ENCODE measurements at regions not wholly inside any gene's neighbourhood (a gene's known extent, or its start where the extent isn't known, plus 50 kb on each side); places are given as distances from the start of the nearest gene placed in this dataset.

DNA sequence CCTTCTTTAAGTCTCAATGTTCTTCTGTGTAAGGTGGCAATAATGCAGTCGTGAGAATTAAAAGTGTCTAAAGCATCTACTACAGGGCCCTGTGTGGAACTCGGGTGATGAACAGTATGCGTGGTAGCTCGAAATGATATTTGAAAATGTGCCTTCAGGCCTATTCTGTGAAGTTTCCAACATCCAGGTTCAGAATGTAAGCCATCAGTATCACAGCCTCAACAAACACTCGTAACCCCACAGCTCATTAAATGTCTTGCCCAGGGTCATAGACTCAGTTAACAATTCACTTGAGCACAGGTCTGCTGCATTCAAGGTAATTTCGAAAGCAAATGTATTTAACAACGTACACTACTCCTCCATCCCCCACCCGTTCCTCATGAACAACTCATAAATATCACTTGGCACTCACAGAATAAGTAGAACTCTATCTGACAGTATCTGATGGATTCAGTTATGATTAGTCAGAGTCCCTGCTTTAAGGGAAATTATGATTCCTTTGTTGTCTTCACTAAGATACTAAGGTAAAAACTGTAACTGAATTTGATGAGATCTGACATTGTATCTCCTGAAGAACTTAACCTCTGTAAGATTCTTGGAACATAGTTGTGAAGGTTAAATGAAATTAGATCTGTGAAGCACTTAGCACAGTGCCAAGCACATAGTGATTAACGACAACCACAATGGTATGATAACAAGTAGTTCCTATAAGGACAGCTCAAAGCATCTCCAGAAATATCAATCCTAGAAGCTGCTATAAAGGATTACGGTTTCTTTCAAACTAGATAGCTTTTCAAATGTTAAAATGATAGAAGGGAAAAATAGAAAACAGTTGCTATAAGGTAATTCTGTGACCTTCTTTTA lies 642.3 kb downstream of the TBL1XR1 start:
- DNase-seq, result no peak

DNA sequence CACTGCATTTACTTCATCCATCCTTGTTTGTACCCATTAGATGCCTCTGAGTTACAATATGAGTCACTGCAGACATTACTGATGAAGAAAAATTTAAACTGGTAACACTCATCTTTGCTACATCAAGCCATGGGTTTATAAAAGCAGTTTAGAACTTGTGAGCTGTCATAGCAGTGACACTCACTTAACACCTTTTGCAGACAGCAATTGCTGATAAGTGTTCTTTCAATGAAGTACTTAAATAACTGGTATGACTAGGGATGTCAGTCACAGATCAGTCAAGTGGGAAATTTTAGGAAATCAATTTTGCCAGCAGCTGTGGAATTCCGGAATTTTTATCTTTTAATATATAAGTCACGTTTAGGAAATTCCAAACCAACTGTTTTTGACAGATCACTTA lies 643.0 kb downstream of the TBL1XR1 start:
- DNase-seq, result no peak

DNA sequence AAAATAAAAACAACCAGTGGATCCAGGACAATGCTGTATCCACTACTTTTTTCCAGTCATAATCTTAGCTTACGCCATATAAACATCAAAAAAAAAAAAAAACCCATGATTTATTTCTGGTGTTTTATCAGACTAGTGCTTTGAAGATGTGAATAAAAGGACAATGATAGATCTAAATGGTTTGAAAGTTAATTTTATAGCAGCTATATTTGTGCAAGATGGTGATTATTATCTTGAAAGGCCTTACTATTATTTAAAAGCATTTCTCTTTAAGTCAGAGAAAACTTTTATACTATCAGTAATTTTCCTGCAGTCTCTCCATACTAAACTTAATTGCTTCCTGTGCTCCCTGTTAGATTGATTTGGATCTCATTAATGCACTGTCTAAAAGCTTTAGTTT lies 670.3 kb downstream of the TBL1XR1 start:
- no peak for DNase-seq

DNA sequence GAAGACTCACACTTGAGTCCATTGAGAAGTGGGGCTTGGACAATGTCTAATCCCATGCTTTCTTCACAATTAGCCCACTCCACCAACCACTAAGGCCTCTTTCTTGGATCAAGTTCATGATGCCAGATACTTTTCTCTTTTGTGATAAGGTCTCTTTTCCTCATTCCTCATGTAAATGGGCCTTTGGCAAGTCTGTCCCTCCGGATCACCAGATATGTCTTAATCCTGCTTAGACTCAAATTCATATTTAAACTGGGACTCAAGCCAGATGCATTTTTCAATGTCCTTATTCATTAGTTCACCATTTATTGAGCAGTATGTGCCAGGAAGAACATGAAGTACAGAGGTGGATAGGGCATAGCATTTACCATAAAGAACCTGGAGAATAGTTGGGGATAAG lies 671.1 kb downstream of the TBL1XR1 start:
- DNase-seq, result no peak

DNA sequence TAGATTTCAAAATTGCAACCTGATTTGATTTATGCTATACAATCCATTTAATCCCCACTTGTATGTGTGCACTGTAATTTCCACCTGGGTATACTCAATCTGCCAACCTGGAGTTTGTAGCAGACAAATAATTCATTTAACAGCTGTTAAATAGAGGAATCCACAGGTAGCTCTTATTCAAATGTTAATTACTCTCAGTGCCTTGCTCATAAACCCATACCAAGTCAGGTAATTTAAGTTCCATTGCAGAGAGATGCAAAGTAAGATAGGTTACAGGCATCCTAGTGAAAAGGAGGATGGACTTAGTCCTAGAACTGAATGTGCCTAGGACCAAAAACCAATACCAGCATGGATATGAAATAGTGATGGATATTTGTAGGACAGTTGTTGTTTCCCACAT lies 674.2 kb downstream of the TBL1XR1 start:
- DNase-seq, result no peak

DNA sequence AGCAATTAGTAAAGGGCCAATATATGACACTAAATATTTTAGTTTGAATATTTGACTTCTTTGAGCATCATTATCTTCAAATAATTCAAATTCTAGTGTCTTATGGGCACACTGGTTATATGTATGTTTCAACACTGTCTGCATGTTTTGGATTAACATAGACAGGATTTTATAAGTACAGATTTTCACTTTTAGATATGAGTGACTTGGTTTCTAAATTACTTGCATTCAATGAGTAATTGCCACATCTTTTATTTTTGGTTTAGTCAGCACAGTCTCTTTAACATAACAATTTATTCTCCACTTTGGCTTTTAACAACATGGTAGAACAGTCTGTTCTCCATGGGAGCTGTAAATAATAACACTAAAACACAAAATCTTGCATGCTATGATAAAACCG lies 674.8 kb downstream of the TBL1XR1 start:
- DNase-seq, result no peak

DNA sequence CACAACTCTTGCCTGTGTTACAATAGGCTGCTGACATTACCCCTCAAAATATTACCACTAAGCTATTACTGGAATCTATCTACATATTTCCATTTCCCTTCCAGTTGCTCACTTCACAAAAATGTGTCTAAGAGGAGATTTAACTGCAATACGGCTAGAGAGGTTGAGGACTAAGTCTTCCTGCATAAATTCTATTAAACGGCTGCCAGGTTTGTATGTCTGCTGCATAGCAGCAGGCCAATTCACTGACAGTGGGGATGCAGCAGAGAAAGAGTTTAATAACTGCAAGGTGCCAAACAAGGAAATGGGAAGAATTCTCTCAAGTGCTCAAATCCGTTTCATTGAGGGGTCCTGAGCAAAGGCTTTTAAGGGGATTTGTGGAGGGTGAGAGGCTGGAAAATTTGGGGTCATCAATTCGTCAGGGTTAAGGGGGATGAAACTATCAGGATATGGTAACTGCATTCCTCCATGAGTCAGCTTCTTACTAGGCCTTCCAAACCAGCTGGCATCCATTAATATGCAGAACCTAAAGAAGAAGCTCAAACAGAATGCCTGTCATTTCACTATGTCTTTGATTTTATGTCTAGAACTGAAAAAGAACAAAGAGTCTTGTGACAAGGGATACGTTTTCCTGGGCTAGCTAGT lies 675.6 kb downstream of the TBL1XR1 start:
- DNase-seq, result no peak

DNA sequence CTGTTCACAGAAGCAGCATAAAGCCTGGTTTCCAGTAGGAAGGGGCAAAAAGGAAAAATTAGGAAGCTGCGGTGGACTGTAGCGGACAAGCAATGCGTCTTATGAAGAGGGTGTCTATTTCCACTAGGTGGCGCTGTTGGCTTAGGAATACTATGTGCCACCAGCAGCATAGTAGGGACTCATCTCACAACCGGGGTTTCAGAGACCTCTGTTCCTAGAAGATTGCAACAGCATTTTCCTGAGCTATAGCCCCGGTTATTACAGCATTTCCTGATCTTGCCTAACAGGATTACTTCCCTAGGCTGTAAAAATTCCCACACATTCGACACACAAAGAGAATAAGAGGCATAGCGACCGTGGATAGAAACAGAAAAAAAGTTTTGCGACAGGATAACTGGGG lies 683.0 kb downstream of the TBL1XR1 start:
- DNase-seq, result no peak

DNA sequence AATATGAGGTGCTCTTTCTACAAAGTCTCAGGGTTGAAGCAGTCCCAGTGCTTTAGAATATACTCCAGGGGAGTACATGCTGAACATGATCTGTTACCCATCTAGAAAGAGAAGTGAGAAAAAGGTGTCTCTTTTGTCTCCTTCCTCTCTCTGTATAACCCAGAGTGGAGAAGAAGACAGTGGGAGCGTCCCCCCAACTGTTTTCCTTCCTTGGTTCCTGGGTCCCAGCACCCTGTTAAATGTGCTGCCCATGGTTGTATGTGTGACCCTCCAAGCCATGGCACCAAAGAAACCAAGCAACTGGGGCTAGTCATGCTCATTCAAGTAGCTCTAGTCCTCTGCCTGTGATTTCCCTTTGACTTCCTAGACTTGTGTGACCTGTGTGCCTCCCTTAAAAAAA lies 683.7 kb downstream of the TBL1XR1 start:
- DNase-seq, result peak; percentile 8

DNA sequence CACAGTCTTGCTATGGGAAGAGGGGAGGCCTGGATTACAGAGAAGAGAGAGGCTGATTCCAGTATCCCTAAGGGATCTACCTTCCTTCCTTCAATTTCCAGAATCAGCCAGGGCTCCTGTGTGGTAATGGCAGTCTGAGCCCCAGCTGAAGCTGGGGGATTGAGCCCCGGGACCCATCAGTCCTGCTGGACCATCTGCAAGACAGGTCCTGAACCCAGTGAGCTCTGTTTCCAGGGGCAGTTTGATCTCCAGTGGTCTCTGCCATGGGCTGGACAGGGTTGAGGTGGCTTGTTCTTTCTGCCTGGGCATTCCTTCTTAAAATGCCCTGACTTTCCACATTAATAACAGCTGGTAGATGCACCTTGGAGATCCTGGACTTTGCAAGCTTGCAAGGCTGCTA lies 685.2 kb downstream of the TBL1XR1 start:
- no peak for DNase-seq

DNA sequence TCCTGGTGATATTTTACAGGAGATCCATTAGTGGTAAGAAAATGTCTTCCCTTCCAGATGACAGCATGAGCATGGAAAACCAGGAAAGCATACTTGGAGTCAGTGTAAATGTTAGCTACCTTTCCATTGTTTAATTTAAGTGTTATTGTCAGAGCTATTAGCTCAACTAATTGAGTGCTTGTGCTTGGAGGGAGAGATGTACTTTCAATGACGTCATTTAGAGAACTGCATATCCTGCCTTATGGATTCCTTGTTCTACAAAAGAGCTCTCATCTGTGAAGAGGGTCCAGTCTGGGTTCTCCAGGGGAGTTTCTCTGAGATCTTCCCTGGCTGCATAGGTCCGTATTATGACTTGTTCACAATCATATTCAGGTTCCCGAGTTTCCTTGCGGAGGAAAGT lies 687.2 kb downstream of the TBL1XR1 start:
- no peak for DNase-seq

DNA sequence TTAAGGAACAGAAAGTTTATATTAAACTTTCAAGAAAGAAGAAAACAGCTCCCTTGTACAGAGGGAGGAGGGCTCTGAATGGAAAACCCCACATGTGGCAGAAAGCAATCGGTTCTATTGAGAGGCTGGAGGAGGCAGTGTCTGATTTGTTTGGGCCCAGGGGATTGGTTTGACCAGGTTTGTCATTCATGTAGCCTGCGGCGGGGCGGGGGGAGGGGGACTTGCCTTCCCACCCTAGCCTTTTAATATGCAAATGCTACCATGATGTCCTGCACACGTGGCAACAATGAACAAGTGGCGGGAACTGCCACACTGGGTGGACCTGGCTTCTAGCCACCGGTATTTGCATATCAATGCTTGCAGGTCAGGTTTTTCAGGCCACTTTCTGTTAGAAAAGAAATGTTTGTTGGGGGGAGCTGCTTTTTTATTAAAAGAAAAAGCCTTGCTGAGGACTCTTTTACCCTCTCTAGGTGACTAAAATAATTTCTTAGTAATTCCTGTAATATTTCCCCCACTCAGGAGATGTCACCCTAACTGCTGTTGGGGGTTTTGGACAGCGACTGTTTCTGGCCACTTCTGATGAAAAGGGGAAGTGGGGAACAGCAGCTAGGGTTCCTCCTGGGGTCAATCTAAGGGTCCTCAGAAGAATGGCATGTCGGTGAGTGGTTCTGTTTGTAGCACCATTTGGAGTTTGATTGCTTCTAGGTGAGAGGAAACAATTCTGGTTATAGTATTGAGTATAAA lies 691.2 kb downstream of the TBL1XR1 start:
- no peak for DNase-seq

DNA sequence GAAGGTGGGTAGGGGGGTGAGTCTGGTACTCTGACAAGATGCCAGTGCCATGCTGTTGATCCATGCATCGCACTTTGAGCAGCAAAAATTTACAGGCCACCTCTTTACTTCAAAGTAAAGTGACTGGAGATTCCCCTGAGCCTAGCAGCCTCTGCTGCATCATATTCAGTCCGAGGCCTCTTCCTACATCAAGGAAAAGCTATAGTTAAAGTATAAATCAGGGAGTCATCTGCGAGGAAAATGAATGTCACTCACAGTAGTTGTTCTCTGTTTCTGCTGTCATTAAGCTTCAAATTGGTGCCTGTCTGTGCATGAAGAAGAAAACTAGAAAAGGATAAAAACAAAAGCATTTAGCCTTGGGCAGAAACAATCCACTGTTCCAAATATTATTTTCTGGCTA lies 706.2 kb downstream of the TBL1XR1 start:
- DNase-seq, result no peak

DNA sequence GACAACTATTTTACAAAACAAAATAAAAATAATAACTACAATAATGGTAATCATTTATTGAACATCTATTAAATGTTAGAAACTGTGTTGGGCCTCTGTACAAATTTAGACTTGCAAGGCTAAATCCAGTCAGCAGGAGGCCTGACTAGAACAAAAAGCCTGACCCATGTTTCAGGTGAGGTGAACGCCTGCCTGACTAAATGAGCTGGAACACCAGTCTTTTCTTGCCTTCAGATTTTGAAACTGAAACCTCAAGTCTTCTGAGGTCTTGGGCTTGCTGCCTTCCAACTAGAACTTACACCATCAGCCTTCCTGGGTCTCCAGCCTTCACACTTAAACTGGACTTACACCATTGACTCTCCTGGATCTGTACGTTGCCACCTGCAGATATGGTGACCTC lies 706.9 kb downstream of the TBL1XR1 start:
- no peak for DNase-seq

DNA sequence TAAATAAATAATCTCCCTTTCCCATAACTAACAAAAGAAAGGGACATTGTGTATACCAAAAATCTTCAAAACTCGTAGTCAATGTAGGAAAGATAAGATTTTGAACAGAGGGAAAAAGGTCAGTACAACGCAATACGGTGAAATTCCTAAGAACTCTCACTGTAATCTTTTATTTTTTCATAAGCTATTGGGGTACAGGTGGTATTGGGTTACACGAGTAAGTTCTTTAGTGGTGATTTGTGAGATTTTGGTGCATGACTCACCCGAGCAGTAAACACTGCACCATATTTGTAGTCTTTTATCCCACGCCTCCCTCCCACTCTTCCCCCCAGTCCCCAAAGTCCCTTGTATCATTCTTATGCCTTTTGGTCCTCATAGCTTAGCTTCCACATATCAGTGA lies 718.0 kb downstream of the TBL1XR1 start:
- no peak for DNase-seq

DNA sequence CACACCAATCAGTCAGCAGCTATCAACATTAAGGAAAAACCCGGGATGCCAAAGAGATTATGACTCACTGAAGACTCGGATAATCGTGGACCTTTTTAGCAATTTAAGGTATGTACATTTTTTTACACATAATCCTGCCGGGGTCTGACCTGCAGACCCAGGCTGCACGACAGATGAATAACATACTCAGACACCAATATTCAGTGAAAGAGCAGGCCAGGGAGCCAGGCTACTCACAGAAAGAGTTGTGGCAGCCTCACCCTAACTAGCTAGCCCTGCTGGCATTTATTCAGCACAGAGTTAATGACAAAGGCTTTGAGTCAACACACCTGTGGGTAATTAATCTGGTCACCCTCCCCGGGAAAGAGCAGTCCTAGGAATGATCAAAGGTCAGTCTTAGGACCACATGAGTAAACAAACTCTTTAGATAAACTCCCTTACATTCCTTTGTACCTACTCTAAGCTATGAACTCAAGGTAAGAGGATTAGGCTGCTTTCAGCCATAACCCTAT lies 727.5 kb downstream of the TBL1XR1 start:
- DNase-seq, result no peak

DNA sequence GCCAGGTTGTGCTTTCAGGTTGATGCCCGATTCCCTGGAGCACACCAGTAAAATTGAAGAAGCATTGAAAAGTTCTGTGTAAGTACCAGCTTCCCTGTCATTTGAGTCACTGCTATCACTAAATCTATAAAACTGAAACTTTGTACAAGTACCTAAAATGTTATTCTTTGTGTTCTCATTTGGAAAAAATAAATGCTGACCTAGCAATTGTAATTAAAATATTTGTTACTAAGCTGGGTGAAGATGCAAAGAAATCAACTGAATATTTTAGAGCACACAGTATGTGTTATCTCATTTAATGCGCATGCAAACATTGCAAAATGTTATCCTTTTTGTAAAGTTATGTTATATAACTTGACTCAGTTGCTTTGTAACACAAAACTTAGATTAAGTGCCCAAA lies 733.7 kb downstream of the TBL1XR1 start:
- DNase-seq, result no peak

DNA sequence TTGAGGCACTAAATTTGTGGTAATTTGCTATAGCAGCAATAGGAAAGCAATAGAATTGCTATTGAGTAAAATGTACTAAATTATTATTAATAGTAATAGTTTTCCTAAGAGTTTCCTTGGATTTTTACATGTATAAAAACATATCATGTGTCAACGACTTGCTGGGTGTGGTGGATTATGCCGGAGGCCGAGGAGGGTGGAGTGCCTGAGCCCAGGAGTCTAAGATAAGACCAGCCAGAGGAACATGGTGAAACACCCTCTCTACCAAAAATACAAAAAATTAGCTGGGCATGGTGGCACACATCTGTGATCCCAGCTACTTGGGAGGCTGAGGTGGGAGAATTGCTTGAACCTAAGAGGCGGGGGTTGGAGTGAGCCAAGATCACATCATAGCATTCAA lies 749.9 kb downstream of the TBL1XR1 start:
- DNase-seq, result no peak

DNA sequence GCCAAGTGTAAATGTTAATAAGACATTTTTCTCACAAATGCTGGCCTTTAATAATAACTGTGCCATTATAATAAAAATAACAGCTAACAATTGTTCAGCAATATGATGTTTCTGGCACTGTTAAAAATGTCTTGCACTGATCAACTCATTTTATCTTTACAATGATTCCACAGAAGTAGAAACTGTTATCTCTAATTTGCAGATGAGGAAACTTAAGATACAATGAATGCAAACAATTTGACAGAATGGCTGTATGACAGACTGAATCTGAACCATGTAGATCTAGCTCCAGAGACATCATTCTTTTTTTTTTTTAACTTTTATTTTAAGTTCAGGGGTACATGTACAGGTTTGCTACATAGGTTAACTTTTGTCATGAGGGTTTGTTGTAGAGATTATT lies 755.0 kb downstream of the TBL1XR1 start:
- no peak for DNase-seq

DNA sequence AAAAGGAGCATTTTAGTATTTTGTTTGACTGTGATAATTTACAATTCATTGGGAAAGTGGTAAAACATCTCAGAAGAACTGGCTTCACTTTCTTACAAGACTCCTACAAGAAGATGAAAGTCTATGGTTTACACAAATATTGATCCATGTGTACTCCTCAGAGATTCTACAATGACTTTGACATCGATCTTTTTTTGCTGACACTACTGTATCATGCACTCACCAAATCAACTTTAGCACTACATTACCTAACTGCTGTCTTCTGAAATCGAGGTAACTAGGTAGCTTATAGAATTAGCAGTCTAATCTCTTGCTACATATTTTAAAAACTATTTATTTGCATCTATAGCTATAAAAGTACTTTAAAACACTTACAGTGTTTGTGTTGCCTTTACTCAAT lies 757.6 kb downstream of the TBL1XR1 start:
- no peak for DNase-seq

DNA sequence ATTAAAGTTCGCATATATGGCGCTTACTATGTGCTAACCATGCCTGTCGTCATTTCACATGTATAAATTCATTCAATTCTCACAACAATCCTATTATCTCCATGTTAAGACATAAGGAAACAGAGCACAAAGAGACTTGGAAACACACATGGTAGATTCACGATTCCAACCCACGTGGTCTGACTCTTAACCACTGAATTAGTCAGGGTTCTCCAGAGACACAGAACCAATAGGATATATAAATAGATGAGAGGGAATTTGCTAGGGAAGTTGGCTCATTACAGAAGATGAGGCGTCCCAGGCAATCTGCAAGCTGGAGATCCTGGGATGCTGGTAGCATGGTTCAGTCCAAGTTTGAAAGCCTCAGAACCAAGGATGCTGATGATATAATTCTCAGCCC lies 765.3 kb downstream of the TBL1XR1 start:
- DNase-seq, result no peak

DNA sequence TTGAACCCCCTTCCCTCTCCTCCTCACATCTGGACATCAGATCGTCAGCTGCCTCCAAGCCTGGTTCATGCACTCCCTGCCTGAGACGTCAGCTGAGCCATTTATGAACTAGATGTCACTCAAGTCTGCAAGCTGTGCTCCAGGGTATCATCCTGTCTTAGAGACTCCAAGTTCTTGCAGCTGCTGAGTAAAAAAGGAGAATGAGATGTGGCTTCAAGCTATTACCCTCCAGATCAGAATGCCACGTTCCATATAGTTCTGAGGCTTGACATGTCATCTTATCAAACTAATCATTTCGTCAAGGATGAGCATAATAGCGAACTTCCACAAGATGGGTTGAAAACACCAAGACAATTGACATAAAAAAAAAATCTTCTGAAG lies 766.3 kb downstream of the TBL1XR1 start:
- no peak for DNase-seq

All from right kidney (tissue), 1 donor.